GM19463 (cell line): ENCODE measurements at regions not wholly inside any gene's neighbourhood (a gene's known extent, or its start where the extent isn't known, plus 50 kb on each side); places are given as distances from the start of the nearest gene placed in this dataset.

Source experiments
- ATAC-seq: cut with Tn5 transposase; IDR thresholded peaks from one replicate; pipeline ENCODE4 v1.9.1; 2021; ENCODE audit warnings: mild to moderate bottlenecking, moderate library complexity; ENCODE audit not compliant: unreplicated experiment

DNA sequence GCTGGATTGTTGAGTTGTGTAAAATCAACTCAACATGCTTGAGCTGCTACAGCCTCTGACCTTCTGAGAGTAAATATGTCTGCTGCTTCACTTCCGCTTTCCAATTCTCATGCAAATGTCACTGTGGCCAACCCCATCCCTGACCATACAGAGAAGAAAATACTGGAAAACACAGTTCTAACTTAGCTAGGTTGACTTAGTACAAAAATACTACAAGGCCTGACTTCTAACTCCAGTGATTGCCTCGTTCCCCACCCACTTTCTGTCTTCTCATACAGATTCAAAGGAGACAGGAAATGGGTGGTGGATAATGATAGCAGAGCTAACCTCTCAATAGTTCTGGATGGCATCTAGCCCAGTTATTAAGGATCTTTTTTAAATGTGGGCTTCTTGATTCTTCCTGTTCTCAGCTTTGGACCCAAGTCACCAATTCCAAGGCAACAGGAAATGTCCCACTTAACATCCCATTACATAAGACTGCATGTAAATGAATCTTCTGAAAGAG is 226.6 kb upstream of the SLC24A2 start:
- no peak for ATAC-seq

DNA sequence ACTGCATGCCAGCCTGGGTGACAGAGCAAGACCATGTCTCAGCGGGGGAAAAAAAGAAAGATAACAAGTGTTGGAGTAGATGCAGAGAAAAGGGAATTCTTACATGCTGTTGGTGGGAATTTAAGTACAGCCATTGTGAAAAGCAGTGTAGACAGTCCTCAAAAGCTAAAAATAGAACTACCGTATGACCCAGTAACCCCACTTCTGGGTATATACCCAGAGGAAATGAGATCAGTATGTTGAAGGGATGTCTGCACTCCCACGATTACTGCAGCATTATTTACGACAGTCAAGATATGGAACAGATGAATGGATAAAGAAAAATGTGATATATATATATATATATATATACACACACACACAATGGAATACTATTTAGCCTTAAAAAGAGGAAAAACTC is 225.3 kb upstream of the SLC24A2 start:
- ATAC-seq, result no peak

DNA sequence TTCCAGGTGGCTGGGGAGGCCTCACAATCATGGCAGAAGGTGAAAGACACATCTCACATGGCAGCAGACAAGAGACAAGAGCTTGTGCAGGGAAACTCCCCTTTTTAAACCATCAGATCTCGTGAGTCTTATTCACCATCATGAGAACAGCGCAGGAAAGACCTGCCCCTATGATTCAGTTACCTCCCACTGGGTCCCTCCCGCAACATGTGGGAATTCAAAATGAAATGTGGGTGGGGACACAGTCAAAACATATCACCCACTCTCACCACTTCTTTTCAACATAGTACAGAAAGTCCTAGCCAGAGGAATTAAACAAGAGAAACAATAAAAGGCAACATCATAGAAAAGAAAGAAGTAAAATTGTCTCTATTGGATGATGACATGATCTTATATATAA is 223.4 kb upstream of the SLC24A2 start:
- no peak for ATAC-seq

DNA sequence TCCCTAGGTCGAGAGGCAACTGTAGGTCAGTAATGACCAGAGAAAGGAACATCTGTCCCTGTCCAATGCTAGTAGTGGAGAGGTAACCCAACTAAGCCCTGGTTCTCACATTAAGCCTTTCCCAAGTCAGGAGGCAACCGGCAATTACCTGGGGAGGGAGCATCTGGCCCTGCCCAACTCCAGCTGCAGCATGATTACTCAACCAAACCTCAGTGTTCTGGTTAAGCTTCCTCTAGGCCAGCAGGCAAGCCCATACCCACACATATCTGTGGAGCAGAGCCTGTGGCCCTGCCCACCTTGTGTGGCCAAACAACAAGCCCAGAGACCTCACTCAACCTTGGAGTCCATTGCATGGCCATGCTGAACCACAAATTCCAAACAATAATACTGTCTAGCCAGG is 220.8 kb upstream of the SLC24A2 start:
- no peak for ATAC-seq

DNA sequence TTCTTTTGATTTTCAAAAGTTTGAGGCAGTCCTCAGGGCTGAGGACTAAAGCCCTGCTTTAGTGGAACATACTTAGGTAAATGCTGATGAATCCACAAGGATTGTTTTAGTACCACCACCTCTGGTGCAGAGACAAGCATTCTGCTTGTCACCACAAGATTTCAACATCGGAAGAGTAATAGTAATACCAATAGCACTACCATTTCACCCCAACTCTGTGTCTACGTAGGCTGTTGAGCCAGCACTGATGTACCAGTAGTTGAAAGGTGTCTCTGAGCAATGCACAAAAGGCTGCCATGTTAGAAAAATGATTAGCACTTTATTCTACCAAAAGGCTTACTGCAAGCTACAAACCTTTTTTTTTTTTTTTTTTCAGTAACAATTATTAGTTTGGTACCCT is 213.2 kb upstream of the SLC24A2 start:
- ATAC-seq, result no peak

DNA sequence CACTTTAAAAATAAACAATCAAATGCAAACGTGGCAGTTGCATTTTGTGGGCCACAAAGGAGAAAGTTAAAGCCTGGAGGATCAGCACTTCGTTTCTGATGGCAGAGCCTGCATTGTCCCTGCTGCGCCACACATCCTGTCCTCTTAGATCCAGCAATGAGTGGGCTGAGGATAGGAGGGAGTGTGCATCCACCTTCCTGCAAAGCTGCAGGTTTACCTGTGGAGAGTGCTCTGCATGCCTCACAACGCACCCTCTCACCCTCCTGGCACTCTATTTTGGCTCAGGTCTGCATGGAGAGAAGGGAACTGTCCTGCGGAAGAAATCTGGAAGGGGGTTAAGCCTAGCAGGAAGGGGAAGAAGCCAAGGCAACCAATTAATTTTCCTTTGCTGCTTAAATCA is 212.2 kb upstream of the SLC24A2 start:
- ATAC-seq, result no peak

DNA sequence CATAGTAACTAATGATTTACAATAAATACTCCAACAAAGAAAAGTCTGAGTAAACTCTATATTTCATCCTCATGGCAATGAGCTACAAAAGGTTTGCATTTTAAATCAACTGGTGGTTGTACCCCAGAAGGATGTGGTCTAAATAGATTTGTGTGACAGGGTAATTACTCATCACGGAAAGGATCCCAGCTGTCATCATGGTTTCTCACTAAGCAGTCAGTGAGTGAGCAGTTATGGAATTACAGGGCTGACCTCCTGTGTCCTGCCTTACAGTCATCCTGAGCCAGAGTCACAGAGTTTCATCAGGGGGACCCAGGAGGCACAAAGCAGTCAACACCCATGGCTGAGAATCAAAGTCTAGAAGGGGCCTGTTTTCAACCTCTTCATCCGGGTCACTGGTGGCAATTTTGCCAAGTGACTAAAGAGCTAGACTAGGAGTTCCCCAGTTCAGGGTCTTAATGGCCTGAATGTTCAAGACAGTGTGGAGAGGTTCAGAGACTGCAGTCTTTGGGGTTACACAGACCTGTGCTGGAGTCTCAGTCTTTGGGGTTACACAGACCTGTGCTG is 210.7 kb upstream of the SLC24A2 start:
- ATAC-seq, result peak; percentile 85

DNA sequence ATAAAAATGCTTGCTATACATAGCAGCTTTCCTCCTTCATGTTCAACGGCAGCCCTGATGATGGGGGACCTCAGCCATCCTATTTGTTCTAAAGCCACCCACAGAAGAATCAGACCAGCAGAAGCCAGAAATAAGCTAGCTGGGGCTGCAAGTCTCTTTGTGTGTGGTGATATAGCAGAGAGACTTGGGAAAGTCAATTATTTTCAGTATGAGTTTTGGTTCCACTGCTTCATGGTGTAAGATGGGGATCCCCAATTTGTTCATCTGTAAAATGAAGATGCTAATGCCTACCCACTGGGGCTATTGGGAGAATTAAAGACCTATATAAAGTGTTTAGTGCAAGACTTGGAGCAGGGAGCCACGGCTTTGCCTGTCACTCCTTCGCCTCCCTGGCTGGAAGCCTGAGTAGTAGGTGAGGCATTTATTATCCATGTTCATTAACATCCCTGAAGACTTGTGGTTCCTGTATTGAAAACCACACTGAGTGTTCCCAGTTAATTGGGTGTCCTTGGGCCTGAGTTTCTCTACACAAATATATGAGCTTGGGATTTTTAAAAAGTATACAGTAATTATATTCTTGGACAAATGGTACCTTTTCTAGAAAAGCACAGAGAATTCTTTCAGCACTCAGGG is 210.1 kb upstream of the SLC24A2 start:
- peak; percentile 30 for ATAC-seq

DNA sequence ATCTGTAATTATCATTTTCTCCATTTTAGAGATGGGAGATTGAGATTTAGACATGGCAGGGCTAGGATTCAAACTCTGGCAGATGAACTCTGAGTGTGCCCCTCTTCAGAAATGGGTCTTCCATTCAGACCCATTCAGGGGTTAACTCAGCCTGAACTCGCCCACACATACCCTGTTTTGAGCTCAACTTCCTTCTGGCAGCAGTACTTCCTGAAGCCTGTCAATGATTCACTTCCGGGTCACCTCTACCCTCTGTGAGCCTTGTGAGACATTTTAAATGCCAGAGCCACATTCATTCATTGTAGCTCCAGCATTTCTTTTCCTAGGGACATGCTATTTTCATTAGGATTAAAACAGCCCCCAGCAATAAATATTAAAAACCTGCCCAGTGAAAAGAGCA is 209.3 kb upstream of the SLC24A2 start:
- ATAC-seq, result no peak

DNA sequence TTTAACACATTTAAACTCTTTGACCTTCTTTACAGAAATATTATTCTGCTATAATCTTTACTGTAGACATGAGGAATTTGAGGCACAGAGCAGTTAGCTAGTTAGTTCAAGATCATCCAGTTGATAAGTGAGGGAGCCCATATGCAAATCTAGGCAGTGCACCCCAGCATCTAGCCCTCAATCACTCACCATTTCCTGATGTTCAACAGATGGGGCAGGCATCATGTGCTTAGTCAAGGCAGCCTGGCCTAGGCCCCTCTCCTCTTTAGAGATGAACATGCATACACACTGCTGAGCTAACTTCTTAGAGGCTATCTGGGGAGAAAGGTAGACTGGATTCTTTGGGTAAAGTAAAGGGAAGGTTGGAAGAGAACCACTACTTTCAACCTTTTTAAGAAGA is 206.8 kb upstream of the SLC24A2 start:
- no peak for ATAC-seq

DNA sequence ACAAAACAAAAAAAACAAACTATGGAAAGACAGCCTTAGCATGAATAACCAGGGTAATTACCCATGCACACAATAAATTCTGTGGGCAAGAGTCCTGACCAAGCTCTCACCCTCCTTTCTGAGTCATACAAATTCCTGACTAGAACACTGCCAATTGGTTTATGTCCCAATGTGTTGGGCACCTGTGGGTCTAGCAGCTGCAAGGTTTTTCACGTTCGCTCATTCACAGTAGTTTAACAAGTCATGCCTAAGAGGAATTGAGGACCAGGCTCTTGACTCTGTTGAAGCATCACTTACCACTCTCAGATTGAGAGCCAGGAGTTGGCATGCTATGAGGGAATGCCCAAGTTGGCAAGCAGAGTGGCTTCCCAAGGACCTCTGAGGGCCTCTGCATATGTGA is 205.5 kb upstream of the SLC24A2 start:
- no peak for ATAC-seq

DNA sequence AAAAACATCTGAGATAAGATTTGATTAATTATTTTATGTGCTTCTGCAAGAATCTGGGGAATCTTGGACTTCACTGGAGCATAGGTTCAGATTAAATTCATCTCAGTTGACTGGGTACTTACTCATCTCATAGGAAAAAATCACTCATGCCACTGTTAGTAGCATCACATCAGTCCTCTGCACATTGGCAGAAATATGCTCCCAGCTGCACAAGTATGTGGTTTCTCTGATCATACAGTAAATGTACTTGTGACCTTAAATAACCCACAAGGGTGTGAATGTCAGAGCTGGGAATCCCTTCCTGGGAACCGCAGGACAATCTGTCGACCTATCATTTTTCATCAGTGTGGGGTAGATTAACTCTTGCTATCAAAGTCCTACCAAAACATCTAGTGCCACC is 203.7 kb upstream of the SLC24A2 start:
- no peak for ATAC-seq

DNA sequence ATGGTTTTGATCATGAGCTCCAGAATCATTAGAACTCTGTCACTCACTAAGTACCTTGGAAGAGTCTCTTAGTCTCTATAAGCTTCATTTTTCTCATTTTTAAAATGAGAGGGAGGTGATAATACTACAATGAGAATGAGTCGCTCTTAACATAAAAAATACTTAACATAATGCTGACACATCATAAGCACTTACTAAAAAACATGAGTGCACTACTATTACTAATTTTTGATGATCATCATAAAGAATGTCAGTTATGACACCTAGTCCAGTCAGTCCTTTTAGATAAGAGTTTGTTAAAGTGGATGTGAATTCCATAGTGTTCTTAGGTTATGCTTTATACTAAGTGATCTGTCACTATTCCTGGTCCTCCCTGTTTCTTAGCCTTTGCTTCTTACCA is 200.4 kb upstream of the SLC24A2 start:
- no peak for ATAC-seq

DNA sequence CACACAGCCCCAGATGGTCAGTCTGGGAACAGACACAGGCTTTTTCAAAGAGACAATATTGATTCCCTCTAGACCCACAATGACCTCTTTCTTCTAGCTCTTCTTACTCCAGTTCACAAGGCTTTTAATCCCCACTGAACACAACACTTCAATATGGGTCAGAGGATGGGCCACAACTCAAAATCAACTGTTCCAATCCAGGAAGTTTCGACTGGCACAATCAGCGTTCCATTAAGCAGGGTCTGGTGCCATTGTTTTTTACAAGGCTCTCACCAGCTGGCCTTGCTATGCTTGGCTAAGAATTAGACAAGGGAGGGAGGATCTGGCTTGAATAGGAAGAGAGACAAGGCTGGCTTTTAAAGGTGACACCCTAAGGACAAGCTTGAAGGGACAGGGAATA is 199.4 kb upstream of the SLC24A2 start:
- no peak for ATAC-seq

DNA sequence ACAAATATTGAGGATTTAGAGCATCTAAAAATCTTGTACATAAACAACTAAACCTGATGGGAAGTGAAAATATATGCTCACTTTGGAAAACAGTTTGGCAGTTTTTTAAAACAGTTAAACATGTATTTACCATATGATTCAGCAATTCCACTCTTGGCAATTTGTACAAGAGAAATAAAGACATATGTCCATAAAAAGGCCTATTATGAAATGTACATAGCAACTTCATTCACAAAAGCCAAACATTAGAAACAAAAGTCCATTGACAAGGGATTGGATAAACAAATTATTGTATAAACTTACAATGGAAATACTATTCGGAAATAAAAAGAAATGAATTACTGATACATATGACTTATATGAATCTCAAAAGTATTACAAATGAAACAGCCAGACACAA is 196.2 kb upstream of the SLC24A2 start:
- no peak for ATAC-seq

DNA sequence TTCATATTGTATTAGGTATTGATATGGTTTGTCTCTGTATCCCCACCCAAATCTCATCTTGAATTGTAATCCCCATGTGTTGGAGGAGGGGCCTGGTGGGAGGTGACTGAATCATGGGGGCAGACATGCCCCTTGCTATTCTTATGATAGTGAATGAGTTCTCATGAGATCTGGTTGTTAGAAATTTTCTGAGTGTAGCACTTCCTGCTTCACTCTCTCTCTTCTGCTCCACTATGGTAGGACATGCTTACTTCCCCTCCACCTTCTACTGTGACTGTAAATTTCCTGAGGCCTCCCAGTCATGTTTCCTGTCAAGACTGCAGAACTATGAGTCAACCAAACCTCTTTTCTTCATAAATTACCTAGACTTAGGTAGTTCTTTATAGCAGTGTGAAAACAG is 187.4 kb upstream of the SLC24A2 start:
- peak; percentile 63 for ATAC-seq

DNA sequence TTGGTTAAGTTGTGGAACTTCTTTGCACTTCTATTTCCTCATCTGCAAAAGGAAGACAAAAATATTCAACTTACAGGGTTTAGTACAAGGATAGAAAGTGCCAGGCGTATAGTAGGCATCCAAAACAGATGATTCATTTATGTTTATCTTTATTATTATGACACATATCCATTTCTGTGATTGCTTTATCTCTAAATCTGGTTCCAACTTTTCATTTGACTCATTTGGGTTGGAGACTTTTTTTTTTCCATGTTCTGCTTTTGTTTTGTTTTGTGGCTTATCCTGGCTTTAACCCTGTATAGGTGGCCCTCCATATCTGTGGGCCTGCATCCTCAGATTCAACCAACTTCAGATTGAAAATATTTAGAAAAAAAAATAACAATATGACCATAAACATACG is 186.7 kb upstream of the SLC24A2 start:
- ATAC-seq, result no peak

DNA sequence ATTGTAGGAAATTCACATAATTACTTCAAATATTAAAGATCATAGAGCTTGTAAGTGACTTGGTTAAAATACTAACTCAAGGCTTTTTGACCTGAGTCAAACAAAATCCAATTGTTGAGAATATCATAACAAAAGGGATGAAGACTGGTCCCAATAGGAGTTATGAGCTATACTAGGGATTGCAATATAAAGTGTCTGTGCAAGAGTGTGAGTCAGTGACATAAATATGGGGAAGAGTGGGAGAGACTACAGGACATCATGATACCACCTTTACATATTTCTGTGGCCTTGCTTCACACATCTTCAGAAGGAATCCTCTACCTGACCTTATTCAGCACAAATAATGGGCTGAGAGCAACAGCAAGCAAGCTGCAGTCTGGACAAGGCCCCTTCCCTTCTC is 180.9 kb upstream of the SLC24A2 start:
- no peak for ATAC-seq

DNA sequence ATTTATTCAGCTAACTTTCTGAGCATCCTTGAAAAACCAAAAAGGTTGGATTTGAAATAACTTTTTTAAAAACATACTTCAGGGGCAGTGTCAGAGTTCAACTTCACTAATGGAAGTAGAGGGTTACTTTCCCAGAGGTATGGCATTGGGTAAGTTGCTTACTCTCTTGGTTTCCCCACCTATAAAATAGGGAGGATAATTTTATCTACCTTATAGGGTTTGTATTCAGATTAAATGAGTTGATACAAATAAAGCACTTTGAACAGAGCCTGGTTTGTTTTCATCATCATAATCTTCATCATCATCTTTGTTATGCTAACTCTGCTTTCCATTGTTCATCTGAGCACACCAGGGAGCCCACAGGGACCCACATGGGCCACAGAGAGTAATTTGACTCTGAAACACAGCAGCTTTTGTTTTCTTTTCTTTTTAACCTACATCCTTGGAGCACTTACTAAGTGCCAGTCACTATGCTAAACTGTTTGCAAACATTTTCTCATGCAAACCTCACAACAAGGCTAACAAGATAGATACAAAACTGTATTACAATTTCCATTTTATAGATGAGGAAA is 179.1 kb upstream of the SLC24A2 start:
- no peak for ATAC-seq

DNA sequence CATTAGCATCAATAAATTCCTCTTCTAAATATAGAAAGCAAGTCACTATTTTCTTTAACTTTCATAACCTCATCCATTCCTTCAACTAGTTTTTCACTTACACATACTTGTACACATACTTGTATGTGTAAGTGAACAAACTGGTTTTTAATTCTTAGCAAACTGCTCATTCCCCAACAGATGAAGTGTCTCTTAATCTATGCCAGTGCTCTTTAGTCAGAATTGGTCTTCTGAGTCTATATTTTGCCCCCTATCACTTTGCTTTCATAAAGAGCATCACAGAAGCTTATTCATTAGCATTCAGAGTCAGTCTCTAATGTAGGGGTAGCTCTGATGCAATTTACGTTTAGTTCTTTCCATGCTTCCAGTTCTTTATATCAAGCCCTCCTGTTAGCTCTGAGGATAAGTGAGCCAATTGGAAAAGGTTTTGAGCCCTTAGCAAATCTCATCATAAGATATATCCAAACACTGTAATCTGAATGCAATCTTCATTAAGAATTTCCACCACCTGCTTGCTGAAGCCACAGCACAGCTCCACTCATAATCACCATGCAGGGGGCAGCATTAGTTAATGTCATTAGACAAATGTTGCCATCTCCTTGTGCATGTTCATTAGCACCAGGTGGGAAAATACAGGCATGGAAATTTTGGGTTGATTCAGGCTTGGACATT is 178.5 kb upstream of the SLC24A2 start:
- ATAC-seq, result no peak

DNA sequence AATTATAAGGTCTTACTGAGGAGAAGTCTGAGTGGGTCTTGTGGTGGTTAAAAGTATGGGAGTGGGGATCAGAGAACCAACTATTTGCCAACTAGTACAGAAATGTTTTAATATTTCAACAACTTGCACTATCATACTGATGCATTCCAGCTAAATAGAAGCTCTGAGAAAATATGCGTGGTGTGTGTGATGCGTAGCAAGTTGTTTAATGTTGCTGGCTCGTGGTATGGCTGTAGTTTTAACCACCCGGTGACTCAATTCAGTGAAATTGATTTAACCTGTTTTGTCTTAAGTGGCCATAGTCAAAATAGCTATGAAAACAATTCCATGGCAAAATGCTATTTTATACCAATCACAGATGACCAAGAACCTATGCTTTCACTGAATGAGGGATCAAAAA is 176.5 kb upstream of the SLC24A2 start:
- no peak for ATAC-seq

DNA sequence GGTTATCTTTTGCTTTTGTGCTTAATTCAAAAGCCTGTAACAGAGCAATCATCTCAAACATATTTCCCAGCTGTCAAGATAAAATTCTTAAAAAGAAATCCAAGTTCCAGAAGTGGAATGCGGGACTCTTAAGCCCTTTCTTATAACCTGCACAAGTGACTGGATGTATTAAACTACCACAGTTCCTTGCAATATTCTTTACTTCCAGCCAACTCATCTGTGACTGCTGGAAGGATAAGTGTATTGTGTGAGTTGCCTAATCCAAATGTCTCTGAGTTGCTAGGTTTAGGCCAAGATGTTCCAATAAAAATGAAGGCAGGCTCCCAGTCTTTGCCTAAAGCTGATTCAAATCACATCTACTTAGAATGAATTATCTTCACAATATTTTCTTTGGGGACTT is 159.2 kb upstream of the SLC24A2 start:
- no peak for ATAC-seq
